ENCODE measurements at regions not wholly inside any gene's neighbourhood (a gene's known extent, or its start where the extent isn't known, plus 50 kb on each side); places are given as distances from the start of the nearest gene placed in this dataset.
A peak's percentile ranks its signal among the peaks of the same experiment; 100 is the strongest.

GRCh38 chr22:45096256-45096907 is 67.3 kb upstream of the NUP50 start:
- no peak overlapping the region for H3K4me2 ChIP-seq (ENCODE audit: low read length)
- no peaks in the 10 kb centered on the region for H3K9me3 ChIP-seq (ENCODE audit: low read length)
- CTCF ChIA-PET: interaction anchor here (0.5 kb wide), 1 partner anchor 32 kb away, joined by 3 read pairs; no protein-coding TSS in a partner anchor
- H3K27me3 ChIP-seq (ENCODE audit: low read length): no peaks in the 10 kb centered on the region
- ATAC-seq (peak; percentile 68), DNase-seq (peak; percentile 72)
- no peaks in the 10 kb centered on the region for H4K20me1 ChIP-seq (ENCODE audit: low read length)
- intact Hi-C loops (cut with micrococcal nuclease): loop anchor here (1.0 to 2.0 kb wide), 2 partner anchors 121 to 276 kb away; no protein-coding TSS in a partner anchor
- POLR2A ChIA-PET (ENCODE audit: unreplicated experiment): no interaction called here
- no peaks in the 10 kb centered on the region for H3K4me1 ChIP-seq (ENCODE audit: insufficient read depth, low read length)
- no peaks in the 10 kb centered on the region for H3K36me3 ChIP-seq (ENCODE audit: low read depth, low read length)
- H3K79me2 ChIP-seq (ENCODE audit: low read length): no peaks in the 10 kb centered on the region
- H3K27ac ChIP-seq (ENCODE audit: low read length): no peak overlapping the region
- no peaks in the 10 kb centered on the region for H3K9me2 ChIP-seq (replicated peaks; ENCODE audit: low read length)
- H3K4me3 ChIP-seq (ENCODE audit: low read length): no peak overlapping the region
- no TSS peak for BruUV-seq (replicated peaks)
- no peaks in the 10 kb centered on the region for H3F3A ChIP-seq (ENCODE audit: low read length, unreplicated experiment)
- no peak overlapping the region for H2AFZ ChIP-seq (ENCODE audit: low read length)
- H3K9ac ChIP-seq (ENCODE audit: low read length): no peak overlapping the region
- no peak for TF ChIP-seq EZH2phosphoT487 (IDR thresholded peaks at IDR 0.05; ENCODE audit: borderline replicate concordance, low read length)
- TF ChIP-seq, protein P1, sequence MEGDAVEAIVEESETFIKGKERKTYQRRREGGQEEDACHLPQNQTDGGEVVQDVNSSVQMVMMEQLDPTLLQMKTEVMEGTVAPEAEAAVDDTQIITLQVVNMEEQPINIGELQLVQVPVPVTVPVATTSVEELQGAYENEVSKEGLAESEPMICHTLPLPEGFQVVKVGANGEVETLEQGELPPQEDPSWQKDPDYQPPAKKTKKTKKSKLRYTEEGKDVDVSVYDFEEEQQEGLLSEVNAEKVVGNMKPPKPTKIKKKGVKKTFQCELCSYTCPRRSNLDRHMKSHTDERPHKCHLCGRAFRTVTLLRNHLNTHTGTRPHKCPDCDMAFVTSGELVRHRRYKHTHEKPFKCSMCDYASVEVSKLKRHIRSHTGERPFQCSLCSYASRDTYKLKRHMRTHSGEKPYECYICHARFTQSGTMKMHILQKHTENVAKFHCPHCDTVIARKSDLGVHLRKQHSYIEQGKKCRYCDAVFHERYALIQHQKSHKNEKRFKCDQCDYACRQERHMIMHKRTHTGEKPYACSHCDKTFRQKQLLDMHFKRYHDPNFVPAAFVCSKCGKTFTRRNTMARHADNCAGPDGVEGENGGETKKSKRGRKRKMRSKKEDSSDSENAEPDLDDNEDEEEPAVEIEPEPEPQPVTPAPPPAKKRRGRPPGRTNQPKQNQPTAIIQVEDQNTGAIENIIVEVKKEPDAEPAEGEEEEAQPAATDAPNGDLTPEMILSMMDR (conservative IDR thresholded peaks at IDR 0.05; ENCODE audit: low read depth, low read length): peak; percentile 81

- H3F3A ChIP-seq (ENCODE audit: low read length, unreplicated experiment): no peaks in the 10 kb centered on the region
- no peaks in the 10 kb centered on the region for H3K79me2 ChIP-seq (ENCODE audit: low read length)
- CTCF ChIA-PET: no interaction called here
- no peaks in the 10 kb centered on the region for H4K20me1 ChIP-seq (ENCODE audit: low read length)
- no peaks in the 10 kb centered on the region for H3K9me3 ChIP-seq (ENCODE audit: low read length)
- ATAC-seq (no peak), DNase-seq (no peak)
- TF ChIP-seq EZH2phosphoT487 (IDR thresholded peaks at IDR 0.05; ENCODE audit: borderline replicate concordance, low read length) (no peak), EZH2 (IDR thresholded peaks at IDR 0.05; ENCODE audit: low read length, unreplicated experiment) (no peak)
- TF ChIP-seq, protein P1 (conservative IDR thresholded peaks at IDR 0.05; ENCODE audit: low read depth, low read length): no peak
- H3K36me3 ChIP-seq (ENCODE audit: low read depth, low read length): no peaks in the 10 kb centered on the region
- no peaks in the 10 kb centered on the region for H3K27me3 ChIP-seq (ENCODE audit: low read length)
- no peak overlapping the region for H2AFZ ChIP-seq (ENCODE audit: low read length)
- H3K9me2 ChIP-seq (replicated peaks; ENCODE audit: low read length): no peaks in the 10 kb centered on the region
- intact Hi-C loops (cut with micrococcal nuclease): loop anchor here (2.0 kb wide), 1 partner anchor 276 kb away; no protein-coding TSS in a partner anchor
- POLR2A ChIA-PET (ENCODE audit: unreplicated experiment): no interaction called here
- H3K4me2 ChIP-seq (ENCODE audit: low read length): no peak overlapping the region
- H3K27ac ChIP-seq (ENCODE audit: low read length): no peak overlapping the region
- BruUV-seq (replicated peaks): no TSS peak
- H3K4me3 ChIP-seq (ENCODE audit: low read length): no peak overlapping the region
- no peaks in the 10 kb centered on the region for H3K4me1 ChIP-seq (ENCODE audit: insufficient read depth, low read length)
- no peak overlapping the region for H3K9ac ChIP-seq (ENCODE audit: low read length)
Observed at GRCh38 chr22:45097061-45097460, 66.7 kb upstream of the NUP50 start.

- Histone ChIP-seq H2AFZ (ENCODE audit: low read length) (no peak overlapping the region), H3K9me3 (ENCODE audit: low read length) (no peaks in the 10 kb centered on the region), H3F3A (ENCODE audit: low read length, unreplicated experiment) (no peaks in the 10 kb centered on the region), H3K36me3 (ENCODE audit: low read depth, low read length) (no peaks in the 10 kb centered on the region), H3K9ac (ENCODE audit: low read length) (no peak overlapping the region), H3K27me3 (ENCODE audit: low read length) (no peaks in the 10 kb centered on the region), H3K4me2 (ENCODE audit: low read length) (no peak overlapping the region), H3K4me3 (ENCODE audit: low read length) (no peak overlapping the region), H3K27ac (ENCODE audit: low read length) (no peak overlapping the region), H3K4me1 (ENCODE audit: insufficient read depth, low read length) (no peaks in the 10 kb centered on the region), H3K9me2 (replicated peaks; ENCODE audit: low read length) (no peaks in the 10 kb centered on the region), H4K20me1 (ENCODE audit: low read length) (no peaks in the 10 kb centered on the region), H3K79me2 (ENCODE audit: low read length) (no peaks in the 10 kb centered on the region)
- POLR2A ChIA-PET (ENCODE audit: unreplicated experiment): no interaction called here
- intact Hi-C loops (cut with micrococcal nuclease): no loop called here
- TF ChIP-seq EZH2phosphoT487 (IDR thresholded peaks at IDR 0.05; ENCODE audit: borderline replicate concordance, low read length): no peak
- no peak for TF ChIP-seq EZH2 (IDR thresholded peaks at IDR 0.05; ENCODE audit: low read length, unreplicated experiment)
- CTCF ChIA-PET: interaction anchor here (0.7 kb wide), 1 partner anchor 112 kb away, joined by 5 read pairs; no protein-coding TSS in a partner anchor
- no TSS peak for BruUV-seq (replicated peaks)
- ATAC-seq (no peak), DNase-seq (no peak)
Observed at GRCh38 chr22:45098056-45098455, 65.7 kb upstream of the NUP50 start.

All from PC-3 (cell line).